ENCODE measurements at regions not wholly inside any gene's neighbourhood (a gene's known extent, or its start where the extent isn't known, plus 50 kb on each side); places are given as distances from the start of the nearest gene placed in this dataset.

GRCh38 chr20:57946559-57947315 is 236.9 kb upstream of the PMEPA1 start:
- no peak overlapping the region for H3K14ac ChIP-seq (replicated peaks; ENCODE audit: low read depth, low read length)
- no peak overlapping the region for H2AK9ac ChIP-seq (replicated peaks; ENCODE audit: low read depth, low read length, poor library complexity)
- H2AFZ ChIP-seq (replicated peaks; ENCODE audit: low read length, poor library complexity): no peak overlapping the region
- CTCF ChIA-PET: no interaction called here
- no peak overlapping the region for H4K8ac ChIP-seq (ENCODE audit: low read depth in 2 of 2, low read length in 2 of 2)
- DNase-seq (no peak), ATAC-seq (ENCODE audit: low read depth) (no peak)
- no peak overlapping the region for H3K4me2 ChIP-seq (ENCODE audit: low read depth, low read length)
- H2AK5ac ChIP-seq (ENCODE audit: low read depth, low read length): no peak overlapping the region
- no peaks in the 10 kb centered on the region for H3K4me1 ChIP-seq (ENCODE audit: control insufficient read depth, insufficient read depth, low read length)
- no peaks in the 10 kb centered on the region for H3K9me1 ChIP-seq (ENCODE audit: insufficient read depth, low read length)
- H3K27me3 ChIP-seq (ENCODE audit: control insufficient read depth, insufficient read depth, low read length): 0 out of 2 replicates have a peak, but pooled peaks cover 2% of the 10 kb centered on the region
- H3K4me3 ChIP-seq (ENCODE audit: insufficient read depth, low read depth, low read length): no peak overlapping the region
- intact Hi-C loops (cut with micrococcal nuclease) (no loop called here), dilution Hi-C loops (cut with HindIII; ENCODE audit: low sequenced_read_pairs, unreplicated experiment) (no loop called here), in situ Hi-C loops (cut with MboI; ENCODE audit: low sequenced_read_pairs) (no loop called here)
- BruUV-seq (replicated peaks): no TSS peak
- H3K9me3 ChIP-seq (ENCODE audit: control insufficient read depth, insufficient read depth, low read length): no peaks in the 10 kb centered on the region
- no peaks in the 10 kb centered on the region for H3K36me3 ChIP-seq (ENCODE audit: control insufficient read depth, insufficient read depth, low read length)
- H4K20me1 ChIP-seq (ENCODE audit: insufficient read depth, low read length): no peaks in the 10 kb centered on the region
- POLR2A ChIA-PET (ENCODE audit: unreplicated experiment): no interaction called here
- H4K5ac ChIP-seq (ENCODE audit: low read depth, low read length): no peak overlapping the region
- no peak overlapping the region for H3K23ac ChIP-seq (ENCODE audit: low read depth, low read length)
- H2BK120ac ChIP-seq (ENCODE audit: low read depth, low read length): no peak overlapping the region
- no peak overlapping the region for H2BK15ac ChIP-seq (ENCODE audit: low read depth, low read length)
- H3K4ac ChIP-seq (ENCODE audit: low read depth, low read length): no peak overlapping the region
- H3K79me1 ChIP-seq (ENCODE audit: low read depth in 1 of 2, low read length in 2 of 2): no peaks in the 10 kb centered on the region
- no peak overlapping the region for H3K9ac ChIP-seq (ENCODE audit: low read depth, low read length)
- no peak overlapping the region for H2BK5ac ChIP-seq (ENCODE audit: low read depth, low read length, poor library complexity, severe bottlenecking)
- 75% methylated on average over 5 of the region's 8 CpGs; no CpG with 5 or more reads in 1 of the 2 experiments for WGBS, 2 experiments (ENCODE audit: extremely low coverage in 2 of 2, insufficient read length in 1 of 2)
- TF ChIP-seq MAZ (IDR thresholded peaks at IDR 0.05; ENCODE audit: borderline replicate concordance, low read depth, low read length) (no peak), CTCF (conservative IDR thresholded peaks at IDR 0.05; ENCODE audit: low read depth, low read length) (no peak), BHLHE40 (IDR thresholded peaks at IDR 0.05; ENCODE audit: low read depth, low read length) (no peak), RCOR1 (IDR thresholded peaks at IDR 0.05; ENCODE audit: insufficient replicate concordance, low read length) (no peak), POLR2A (IDR thresholded peaks at IDR 0.05; ENCODE audit: low read depth, low read length) (no peak), MXI1 (IDR thresholded peaks at IDR 0.05; ENCODE audit: borderline replicate concordance, low read depth, low read length) (no peak), USF2 (IDR thresholded peaks at IDR 0.05; ENCODE audit: low read depth, low read length) (no peak), SMC3 (IDR thresholded peaks at IDR 0.05; ENCODE audit: low read depth, low read length) (no peak), RFX5 (IDR thresholded peaks at IDR 0.05; ENCODE audit: low read depth, low read length) (no peak), CEBPB (IDR thresholded peaks at IDR 0.05; ENCODE audit: low read depth, low read length) (no peak)
- H3K56ac ChIP-seq (ENCODE audit: extremely low read depth, insufficient read depth, low read length): no peak overlapping the region
- H3K27ac ChIP-seq (ENCODE audit: insufficient read depth, low read length): no peak overlapping the region
- H3K18ac ChIP-seq (ENCODE audit: low read depth, low read length): no peak overlapping the region
- no peak overlapping the region for H4K91ac ChIP-seq (ENCODE audit: insufficient read depth, low read depth, low read length)
- H2BK20ac ChIP-seq (ENCODE audit: low read depth, low read length): no peak overlapping the region

Measured in IMR-90 (cell line).